Coronary artery (tissue), 2 donors: ENCODE measurements at regions not wholly inside any gene's neighbourhood (a gene's known extent, or its start where the extent isn't known, plus 50 kb on each side); places are given as distances from the start of the nearest gene placed in this dataset.

Experiments
- DNase-seq: peaks from one replicate; pipeline ENCODE4 v3.0.0-alpha.2; 2017; ENCODE audit warnings: low spot score
- H3K27ac ChIP-seq, 2 donors: fragments of 200-600 bp; sonication (generic); one replicate each; pipeline ENCODE4 v1.5.1; 2016 to 2019
- H3K4me3 ChIP-seq: fragments of 200-600 bp; sonication (generic); 2 replicates; pipeline ENCODE4 v1.5.1; 2016; ENCODE audit warnings: mild to moderate bottlenecking, moderate library complexity
- TF ChIP-seq, protein P1 (sequence below): fragments of 200-600 bp; sonication (generic); IDR thresholded peaks from one replicate; pipeline ENCODE4 v1.5.1; 2019; ENCODE audit warnings: antibody characterized with exemption

DNA sequence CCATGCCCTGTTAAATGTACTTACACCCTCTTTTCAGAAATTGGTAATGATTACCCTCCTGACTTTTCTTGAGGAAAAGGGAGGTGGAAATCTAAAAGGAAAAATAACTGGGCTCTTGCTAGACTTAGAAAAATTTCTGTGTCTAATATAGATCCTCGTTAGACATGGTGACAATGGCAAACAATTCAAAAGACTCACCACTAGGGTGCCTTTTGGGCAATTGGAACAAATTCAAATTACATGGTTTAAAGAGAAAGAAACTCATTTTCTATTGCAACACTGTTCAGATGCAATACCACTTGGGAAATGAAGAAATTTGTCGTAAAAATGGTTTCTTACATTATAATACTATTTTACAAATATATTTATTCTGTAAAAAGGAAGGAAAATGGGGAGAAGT lies 950.1 kb downstream of the GRM8 start:
- Histone ChIP-seq H3K27ac (no peak overlapping the region), H3K4me3 (no peak overlapping the region)
- TF ChIP-seq, protein P1, sequence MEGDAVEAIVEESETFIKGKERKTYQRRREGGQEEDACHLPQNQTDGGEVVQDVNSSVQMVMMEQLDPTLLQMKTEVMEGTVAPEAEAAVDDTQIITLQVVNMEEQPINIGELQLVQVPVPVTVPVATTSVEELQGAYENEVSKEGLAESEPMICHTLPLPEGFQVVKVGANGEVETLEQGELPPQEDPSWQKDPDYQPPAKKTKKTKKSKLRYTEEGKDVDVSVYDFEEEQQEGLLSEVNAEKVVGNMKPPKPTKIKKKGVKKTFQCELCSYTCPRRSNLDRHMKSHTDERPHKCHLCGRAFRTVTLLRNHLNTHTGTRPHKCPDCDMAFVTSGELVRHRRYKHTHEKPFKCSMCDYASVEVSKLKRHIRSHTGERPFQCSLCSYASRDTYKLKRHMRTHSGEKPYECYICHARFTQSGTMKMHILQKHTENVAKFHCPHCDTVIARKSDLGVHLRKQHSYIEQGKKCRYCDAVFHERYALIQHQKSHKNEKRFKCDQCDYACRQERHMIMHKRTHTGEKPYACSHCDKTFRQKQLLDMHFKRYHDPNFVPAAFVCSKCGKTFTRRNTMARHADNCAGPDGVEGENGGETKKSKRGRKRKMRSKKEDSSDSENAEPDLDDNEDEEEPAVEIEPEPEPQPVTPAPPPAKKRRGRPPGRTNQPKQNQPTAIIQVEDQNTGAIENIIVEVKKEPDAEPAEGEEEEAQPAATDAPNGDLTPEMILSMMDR = no peak
- DNase-seq = no peak

DNA sequence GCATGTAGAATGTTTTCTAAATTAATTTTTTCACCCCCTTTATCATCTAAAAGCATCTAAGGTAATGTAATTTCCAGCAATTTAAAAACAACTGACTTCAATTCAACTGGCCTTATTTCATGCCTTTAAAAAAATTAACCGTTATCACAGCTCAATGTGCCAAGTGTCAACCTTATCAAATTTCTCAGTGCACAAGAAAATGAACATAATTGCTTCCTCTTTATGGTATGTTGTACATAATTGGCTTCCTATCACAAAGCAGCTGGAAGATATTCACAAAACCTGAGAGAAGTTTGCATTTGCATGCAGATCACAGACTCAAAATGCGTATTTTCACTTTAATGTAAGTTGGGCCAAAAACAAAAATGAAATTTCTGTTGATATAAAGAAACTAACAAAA lies 966.4 kb downstream of the GRM8 start:
- DNase-seq = no peak
- H3K4me3 ChIP-seq = no peak overlapping the region
- TF ChIP-seq, protein P1 = no peak
- no peak overlapping the region for H3K27ac ChIP-seq

DNA sequence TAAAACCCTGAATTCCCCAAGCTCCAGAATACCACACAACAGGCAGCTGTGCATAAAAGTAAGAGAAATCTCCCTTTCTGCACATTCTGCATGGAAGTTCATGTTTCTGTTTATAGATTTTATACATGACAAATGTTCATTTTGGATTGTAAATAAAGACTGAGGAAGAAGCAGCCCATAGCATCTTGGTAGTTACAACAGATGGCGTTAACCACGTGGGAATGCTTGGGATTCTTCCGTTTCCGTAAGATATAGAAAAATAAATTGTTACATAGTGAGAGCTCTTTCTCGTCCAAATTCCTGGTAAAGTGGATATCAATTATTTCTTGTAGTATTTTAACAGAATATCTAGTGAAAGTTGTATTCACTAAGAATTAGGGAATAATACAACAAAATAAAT lies 1016.5 kb downstream of the GRM8 start:
- TF ChIP-seq, protein P1 = no peak

DNA sequence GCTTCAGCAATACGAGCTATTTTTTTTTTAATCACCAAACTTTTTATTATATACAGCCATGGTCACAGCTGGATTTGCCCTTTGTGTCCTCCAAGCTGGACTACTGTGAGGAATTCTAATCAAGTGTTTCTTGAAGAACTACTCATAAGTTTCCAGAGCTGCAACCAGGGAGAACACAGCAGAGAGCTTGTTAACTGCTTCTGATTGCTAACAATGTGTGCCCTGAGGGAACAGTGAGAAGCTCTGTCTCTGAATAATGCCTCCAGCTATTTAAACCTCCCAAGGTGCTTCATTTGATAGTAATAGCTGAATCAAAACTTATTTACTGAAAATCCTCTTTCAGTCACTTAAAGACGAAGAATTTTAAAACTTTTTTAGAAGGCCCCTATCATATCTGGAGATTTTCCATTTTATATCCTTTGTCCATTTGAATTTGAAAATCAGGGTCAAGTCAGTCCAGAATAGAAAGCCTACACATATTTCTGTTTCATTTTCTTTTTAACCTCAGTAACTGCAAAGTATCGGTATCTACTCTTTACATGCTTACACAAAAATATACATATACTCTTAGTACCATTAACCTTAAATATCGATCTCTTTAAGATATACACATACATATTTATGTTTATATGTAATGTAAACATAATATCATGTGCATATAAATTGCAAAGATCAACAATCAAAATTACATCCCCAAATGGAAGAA lies 1024.2 kb downstream of the GRM8 start:
- DNase-seq = no peak
- TF ChIP-seq, protein P1 = no peak
- Histone ChIP-seq H3K4me3 (no peak overlapping the region), H3K27ac (no peak overlapping the region)

More for the DNA sequence above, 1016.5 kb downstream of the GRM8 start:
- no peak overlapping the region for H3K4me3 ChIP-seq
- DNase-seq = no peak
- H3K27ac ChIP-seq = no peak overlapping the region

DNA sequence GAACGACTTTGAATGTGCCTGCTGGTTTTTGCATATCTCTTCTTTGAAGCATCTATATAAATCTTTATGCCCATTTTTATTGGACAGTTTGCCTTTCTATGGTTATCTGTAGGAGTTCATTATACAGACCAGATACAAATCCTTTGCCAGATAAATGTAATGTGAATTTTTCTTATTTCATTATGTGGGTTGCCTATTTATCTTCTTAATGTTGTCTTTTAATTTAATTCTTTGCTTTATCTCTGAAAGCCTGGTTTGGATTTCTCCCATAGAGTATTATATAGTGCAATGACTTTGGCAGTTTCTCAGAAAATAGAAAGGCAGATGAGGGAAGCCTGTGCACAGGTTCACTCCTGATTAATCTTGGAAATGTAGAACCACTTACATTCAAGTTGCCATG lies 1025.1 kb downstream of the GRM8 start:
- TF ChIP-seq, protein P1 = no peak
- H3K4me3 ChIP-seq = no peak overlapping the region
- H3K27ac ChIP-seq = no peak overlapping the region
- DNase-seq = no peak

DNA sequence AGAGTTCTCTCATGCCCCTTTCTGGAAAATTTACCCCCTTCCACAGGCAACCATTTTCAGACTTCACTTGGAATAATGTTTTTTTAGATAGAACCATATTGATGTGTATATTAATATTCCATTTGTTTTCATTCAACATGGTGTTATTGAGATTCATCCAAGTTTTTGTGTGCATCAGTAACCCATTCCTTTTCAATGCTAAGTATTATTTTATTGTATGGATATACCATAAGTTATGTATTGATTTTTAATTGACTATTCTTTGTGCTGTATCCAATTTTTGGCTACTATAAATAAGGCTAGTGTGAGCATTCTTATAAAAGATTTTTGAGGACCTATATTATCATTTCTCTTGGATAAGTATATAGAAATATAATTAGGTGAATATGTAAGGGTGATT lies 1025.7 kb downstream of the GRM8 start:
- TF ChIP-seq, protein P1 = no peak
- no peak for DNase-seq
- no peak overlapping the region for H3K27ac ChIP-seq

DNA sequence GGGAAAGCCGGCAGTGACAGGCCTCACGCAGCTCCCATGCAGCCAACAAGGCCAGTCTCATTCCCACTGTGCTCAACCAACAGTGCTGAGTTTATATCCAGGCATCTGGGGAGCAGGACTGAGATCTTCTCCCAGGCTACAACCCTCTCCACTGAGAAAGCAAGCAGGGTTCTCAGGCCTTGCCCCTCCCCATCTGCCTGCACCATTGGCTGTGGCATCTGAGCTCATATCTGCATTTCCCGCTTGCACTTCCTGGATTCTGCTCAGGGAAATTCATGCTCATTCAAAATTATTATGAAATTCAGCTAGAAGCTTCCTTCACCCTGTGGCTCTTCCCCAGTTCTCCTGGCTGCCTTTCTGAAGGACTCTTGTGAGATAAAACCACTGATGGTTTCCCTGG lies 1029.0 kb downstream of the GRM8 start:
- H3K27ac ChIP-seq = no peak overlapping the region
- DNase-seq = no peak
- no peak overlapping the region for H3K4me3 ChIP-seq
- TF ChIP-seq, protein P1 = no peak

More for the DNA sequence above, 1025.7 kb downstream of the GRM8 start:
- no peak overlapping the region for H3K4me3 ChIP-seq
